ENCODE measurements at regions not wholly inside any gene's neighbourhood (a gene's known extent, or its start where the extent isn't known, plus 50 kb on each side); places are given as distances from the start of the nearest gene placed in this dataset.

DNA sequence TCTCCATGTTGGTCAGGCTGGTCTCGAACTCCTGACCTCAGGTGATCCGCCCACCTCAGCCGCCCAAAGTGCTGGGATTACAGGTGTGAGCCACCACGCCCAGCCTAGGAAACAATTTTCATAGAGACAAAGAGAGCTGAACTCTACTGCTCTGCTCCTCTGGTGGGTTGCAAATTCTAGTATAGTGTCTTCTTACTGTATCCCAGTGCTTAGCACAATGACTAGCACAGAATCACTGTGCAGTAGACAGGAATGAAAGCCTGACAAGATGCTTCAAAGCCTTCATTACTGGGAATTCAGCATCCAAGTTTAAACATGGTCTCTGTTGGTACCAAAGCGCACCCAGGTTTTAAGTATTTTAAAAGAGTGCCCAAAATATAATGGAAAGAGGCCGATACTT lies 96.5 kb upstream of the SALL4 start:
- no peak overlapping the region for H3K27ac ChIP-seq (ENCODE audit: low read length)
- H3K4me3 ChIP-seq (ENCODE audit: low read length) = no peak overlapping the region
- H3K36me3 ChIP-seq (ENCODE audit: insufficient read depth, low read length) = no peaks in the 10 kb centered on the region
- TF ChIP-seq, protein P1, sequence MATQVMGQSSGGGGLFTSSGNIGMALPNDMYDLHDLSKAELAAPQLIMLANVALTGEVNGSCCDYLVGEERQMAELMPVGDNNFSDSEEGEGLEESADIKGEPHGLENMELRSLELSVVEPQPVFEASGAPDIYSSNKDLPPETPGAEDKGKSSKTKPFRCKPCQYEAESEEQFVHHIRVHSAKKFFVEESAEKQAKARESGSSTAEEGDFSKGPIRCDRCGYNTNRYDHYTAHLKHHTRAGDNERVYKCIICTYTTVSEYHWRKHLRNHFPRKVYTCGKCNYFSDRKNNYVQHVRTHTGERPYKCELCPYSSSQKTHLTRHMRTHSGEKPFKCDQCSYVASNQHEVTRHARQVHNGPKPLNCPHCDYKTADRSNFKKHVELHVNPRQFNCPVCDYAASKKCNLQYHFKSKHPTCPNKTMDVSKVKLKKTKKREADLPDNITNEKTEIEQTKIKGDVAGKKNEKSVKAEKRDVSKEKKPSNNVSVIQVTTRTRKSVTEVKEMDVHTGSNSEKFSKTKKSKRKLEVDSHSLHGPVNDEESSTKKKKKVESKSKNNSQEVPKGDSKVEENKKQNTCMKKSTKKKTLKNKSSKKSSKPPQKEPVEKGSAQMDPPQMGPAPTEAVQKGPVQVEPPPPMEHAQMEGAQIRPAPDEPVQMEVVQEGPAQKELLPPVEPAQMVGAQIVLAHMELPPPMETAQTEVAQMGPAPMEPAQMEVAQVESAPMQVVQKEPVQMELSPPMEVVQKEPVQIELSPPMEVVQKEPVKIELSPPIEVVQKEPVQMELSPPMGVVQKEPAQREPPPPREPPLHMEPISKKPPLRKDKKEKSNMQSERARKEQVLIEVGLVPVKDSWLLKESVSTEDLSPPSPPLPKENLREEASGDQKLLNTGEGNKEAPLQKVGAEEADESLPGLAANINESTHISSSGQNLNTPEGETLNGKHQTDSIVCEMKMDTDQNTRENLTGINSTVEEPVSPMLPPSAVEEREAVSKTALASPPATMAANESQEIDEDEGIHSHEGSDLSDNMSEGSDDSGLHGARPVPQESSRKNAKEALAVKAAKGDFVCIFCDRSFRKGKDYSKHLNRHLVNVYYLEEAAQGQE (IDR thresholded peaks at IDR 0.05; ENCODE audit: borderline replicate concordance) = no peak
- TF ChIP-seq EZH2 (IDR thresholded peaks at IDR 0.05; ENCODE audit: borderline replicate concordance, insufficient read depth, low read length, poor library complexity, severe bottlenecking) = no peak
- TF ChIP-seq SMC3 (conservative IDR thresholded peaks at IDR 0.05; ENCODE audit: poor library complexity) = no peak
- no peak for TF ChIP-seq EP300 (conservative IDR thresholded peaks at IDR 0.05; ENCODE audit: poor library complexity, severe bottlenecking)
- no peak for TF ChIP-seq MXI1 (conservative IDR thresholded peaks at IDR 0.05; ENCODE audit: poor library complexity, severe bottlenecking)
- TF ChIP-seq TAF1 (IDR thresholded peaks at IDR 0.05; ENCODE audit: low read depth) = no peak
- TF ChIP-seq, protein P2, sequence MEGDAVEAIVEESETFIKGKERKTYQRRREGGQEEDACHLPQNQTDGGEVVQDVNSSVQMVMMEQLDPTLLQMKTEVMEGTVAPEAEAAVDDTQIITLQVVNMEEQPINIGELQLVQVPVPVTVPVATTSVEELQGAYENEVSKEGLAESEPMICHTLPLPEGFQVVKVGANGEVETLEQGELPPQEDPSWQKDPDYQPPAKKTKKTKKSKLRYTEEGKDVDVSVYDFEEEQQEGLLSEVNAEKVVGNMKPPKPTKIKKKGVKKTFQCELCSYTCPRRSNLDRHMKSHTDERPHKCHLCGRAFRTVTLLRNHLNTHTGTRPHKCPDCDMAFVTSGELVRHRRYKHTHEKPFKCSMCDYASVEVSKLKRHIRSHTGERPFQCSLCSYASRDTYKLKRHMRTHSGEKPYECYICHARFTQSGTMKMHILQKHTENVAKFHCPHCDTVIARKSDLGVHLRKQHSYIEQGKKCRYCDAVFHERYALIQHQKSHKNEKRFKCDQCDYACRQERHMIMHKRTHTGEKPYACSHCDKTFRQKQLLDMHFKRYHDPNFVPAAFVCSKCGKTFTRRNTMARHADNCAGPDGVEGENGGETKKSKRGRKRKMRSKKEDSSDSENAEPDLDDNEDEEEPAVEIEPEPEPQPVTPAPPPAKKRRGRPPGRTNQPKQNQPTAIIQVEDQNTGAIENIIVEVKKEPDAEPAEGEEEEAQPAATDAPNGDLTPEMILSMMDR (IDR thresholded peaks at IDR 0.05; ENCODE audit: poor library complexity, severe bottlenecking) = no peak
- no peak for TF ChIP-seq RAD21 (conservative IDR thresholded peaks at IDR 0.05)
- no peak for TF ChIP-seq POLR2AphosphoS5 (IDR thresholded peaks at IDR 0.05)
- H3K9me2 ChIP-seq (ENCODE audit: insufficient read depth, low read length) = no peaks in the 10 kb centered on the region
- H4K20me1 ChIP-seq (ENCODE audit: insufficient read depth) = no peaks in the 10 kb centered on the region
- no peak overlapping the region for H3K9ac ChIP-seq (ENCODE audit: low read length)
- no peaks in the 10 kb centered on the region for H3K27me3 ChIP-seq (ENCODE audit: insufficient read depth, low read depth, low read length)
- no peaks in the 10 kb centered on the region for H3F3A ChIP-seq (ENCODE audit: insufficient read depth, low read length, poor library complexity, severe bottlenecking)
- no peak overlapping the region for H2AFZ ChIP-seq (ENCODE audit: low read depth, low read length)
- H3K4me2 ChIP-seq (ENCODE audit: low read length) = no peak overlapping the region
- H3K9me3 ChIP-seq (ENCODE audit: low read length) = no peaks in the 10 kb centered on the region
- H3K79me2 ChIP-seq (replicated peaks; ENCODE audit: insufficient read depth, low read length) = no peaks in the 10 kb centered on the region

DNA sequence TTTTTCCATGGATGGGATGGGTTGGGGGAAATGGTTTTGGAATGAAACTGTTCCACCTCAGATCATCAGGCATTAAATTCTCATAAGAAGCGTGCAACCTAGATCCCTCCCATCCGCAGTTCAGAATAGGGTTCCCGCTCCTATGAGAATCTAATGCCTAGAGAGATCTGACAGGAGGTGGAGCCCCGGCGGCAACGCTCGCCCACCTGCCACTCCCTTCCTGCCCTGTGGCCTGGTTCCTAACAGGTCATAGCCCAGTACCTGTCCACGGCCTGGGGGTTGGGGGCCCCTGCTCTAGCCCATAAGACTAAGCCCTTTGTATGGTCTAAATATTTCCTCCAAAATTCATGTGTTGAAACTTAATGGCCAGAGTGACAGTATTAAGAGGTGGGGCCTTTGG lies 92.3 kb upstream of the SALL4 start:
- no peak overlapping the region for H3K27ac ChIP-seq (ENCODE audit: low read length)
- no peaks in the 10 kb centered on the region for H3K9me2 ChIP-seq (ENCODE audit: insufficient read depth, low read length)
- H3K4me3 ChIP-seq (ENCODE audit: low read length) = no peak overlapping the region
- no peaks in the 10 kb centered on the region for H3K36me3 ChIP-seq (ENCODE audit: insufficient read depth, low read length)
- no peaks in the 10 kb centered on the region for H3K9me3 ChIP-seq (ENCODE audit: low read length)
- no peak overlapping the region for H3K9ac ChIP-seq (ENCODE audit: low read length)
- H3K4me2 ChIP-seq (ENCODE audit: low read length) = no peak overlapping the region
- no peaks in the 10 kb centered on the region for H4K20me1 ChIP-seq (ENCODE audit: insufficient read depth)
- no peak for TF ChIP-seq RAD21 (conservative IDR thresholded peaks at IDR 0.05)
- no peak for TF ChIP-seq SMC3 (conservative IDR thresholded peaks at IDR 0.05; ENCODE audit: poor library complexity)
- no peak for TF ChIP-seq TAF1 (IDR thresholded peaks at IDR 0.05; ENCODE audit: low read depth)
- TF ChIP-seq, protein P2 (IDR thresholded peaks at IDR 0.05; ENCODE audit: poor library complexity, severe bottlenecking) = no peak
- no peak for TF ChIP-seq POLR2AphosphoS5 (IDR thresholded peaks at IDR 0.05)
- TF ChIP-seq EZH2 (IDR thresholded peaks at IDR 0.05; ENCODE audit: borderline replicate concordance, insufficient read depth, low read length, poor library complexity, severe bottlenecking) = no peak
- TF ChIP-seq EP300 (conservative IDR thresholded peaks at IDR 0.05; ENCODE audit: poor library complexity, severe bottlenecking) = no peak
- TF ChIP-seq, protein P1 (IDR thresholded peaks at IDR 0.05; ENCODE audit: borderline replicate concordance) = no peak
- no peaks in the 10 kb centered on the region for H3K79me2 ChIP-seq (replicated peaks; ENCODE audit: insufficient read depth, low read length)
- no peaks in the 10 kb centered on the region for H3K27me3 ChIP-seq (ENCODE audit: insufficient read depth, low read depth, low read length)
- no peaks in the 10 kb centered on the region for H3F3A ChIP-seq (ENCODE audit: insufficient read depth, low read length, poor library complexity, severe bottlenecking)
- no peak overlapping the region for H2AFZ ChIP-seq (ENCODE audit: low read depth, low read length)

Measured in neural cell (in vitro differentiated cells).